ENCODE measurements at regions not wholly inside any gene's neighbourhood (a gene's known extent, or its start where the extent isn't known, plus 50 kb on each side); places are given as distances from the start of the nearest gene placed in this dataset.

DNA sequence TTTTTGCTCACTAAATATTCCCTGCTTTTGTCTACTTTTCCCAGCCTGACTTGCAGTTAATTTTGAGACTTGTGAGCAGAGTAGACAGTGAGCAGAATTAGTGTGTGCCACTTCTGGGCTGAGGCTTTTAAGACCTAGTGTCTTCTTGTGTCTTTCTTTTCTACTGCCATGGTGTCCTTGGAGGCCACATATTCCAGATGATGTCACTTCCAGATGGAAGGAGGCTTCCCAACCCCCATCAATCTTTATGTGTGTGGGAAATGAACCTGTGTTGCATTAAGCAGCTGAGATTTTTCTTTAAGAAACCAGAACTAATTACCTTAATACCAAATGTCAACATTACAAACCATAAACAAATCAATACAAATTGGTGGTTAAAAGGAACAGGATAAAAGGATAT lies 774.7 kb upstream of the ROBO1 start:
- intact Hi-C loops (cut with DNase I; ENCODE audit: low total_unique reads), result no loop called here
- H3K4me3 ChIP-seq (ENCODE audit: low read depth, poor library complexity, severe bottlenecking), result no peak overlapping the region
- DNase-seq (ENCODE audit: low spot score in 2 of 2), result no peak
- TF ChIP-seq POLR2A (IDR thresholded peaks at IDR 0.05), result no peak
- TF ChIP-seq, protein P1, sequence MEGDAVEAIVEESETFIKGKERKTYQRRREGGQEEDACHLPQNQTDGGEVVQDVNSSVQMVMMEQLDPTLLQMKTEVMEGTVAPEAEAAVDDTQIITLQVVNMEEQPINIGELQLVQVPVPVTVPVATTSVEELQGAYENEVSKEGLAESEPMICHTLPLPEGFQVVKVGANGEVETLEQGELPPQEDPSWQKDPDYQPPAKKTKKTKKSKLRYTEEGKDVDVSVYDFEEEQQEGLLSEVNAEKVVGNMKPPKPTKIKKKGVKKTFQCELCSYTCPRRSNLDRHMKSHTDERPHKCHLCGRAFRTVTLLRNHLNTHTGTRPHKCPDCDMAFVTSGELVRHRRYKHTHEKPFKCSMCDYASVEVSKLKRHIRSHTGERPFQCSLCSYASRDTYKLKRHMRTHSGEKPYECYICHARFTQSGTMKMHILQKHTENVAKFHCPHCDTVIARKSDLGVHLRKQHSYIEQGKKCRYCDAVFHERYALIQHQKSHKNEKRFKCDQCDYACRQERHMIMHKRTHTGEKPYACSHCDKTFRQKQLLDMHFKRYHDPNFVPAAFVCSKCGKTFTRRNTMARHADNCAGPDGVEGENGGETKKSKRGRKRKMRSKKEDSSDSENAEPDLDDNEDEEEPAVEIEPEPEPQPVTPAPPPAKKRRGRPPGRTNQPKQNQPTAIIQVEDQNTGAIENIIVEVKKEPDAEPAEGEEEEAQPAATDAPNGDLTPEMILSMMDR (IDR thresholded peaks at IDR 0.05), result no peak

DNA sequence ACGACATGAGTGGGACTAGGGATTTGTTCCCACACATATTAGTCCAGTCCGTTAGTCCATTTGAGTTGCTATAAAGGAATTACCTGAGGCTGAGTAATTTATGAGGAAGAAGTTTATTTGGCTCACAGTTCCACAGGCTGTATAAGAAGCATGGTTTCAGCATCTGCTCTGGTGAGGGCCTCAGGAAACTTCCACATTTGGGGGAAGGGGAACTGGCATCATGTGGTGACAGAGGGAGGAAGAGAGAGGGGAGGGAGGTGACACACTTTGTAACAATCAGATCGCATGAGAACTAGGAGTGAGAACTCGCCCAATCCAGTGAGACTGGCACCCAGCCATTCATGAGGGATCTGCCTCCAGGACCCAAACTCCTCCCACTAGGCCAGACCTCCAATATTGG lies 769.9 kb upstream of the ROBO1 start:
- 72 to 74% methylated on average over 4 of the region's 4 CpGs for WGBS, 2 donors
- TF ChIP-seq, protein P1 (IDR thresholded peaks at IDR 0.05), result no peak
- TF ChIP-seq POLR2A (IDR thresholded peaks at IDR 0.05), result no peak
- intact Hi-C loops (cut with DNase I; ENCODE audit: low total_unique reads), result no loop called here
- DNase-seq (ENCODE audit: low spot score in 2 of 2), result no peak
- H3K4me3 ChIP-seq (ENCODE audit: low read depth, poor library complexity, severe bottlenecking), result no peak overlapping the region

DNA sequence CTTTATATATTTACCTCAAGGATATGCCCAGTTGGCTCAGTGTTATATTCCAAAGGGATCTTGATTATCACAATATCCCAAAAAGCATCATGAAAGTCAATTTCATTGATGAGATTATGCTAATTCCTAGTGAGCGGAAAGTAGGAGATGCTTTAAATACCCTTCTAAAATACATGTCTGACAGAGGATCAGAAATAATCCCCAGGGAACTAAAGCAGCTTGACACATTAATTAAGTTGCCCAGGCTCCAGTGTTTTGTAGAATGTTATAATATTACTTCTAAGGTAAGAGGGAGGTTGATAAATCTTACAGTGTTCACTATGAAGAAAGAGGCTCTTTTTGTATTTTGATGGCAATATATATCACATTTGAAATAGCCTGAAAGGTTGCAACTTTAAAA lies 767.5 kb upstream of the ROBO1 start:
- 86 to 87% methylated on average over 1 of the region's 1 CpG for WGBS, 2 donors
- TF ChIP-seq, protein P1 (IDR thresholded peaks at IDR 0.05), result no peak
- no peak for TF ChIP-seq POLR2A (IDR thresholded peaks at IDR 0.05)
- DNase-seq (ENCODE audit: low spot score in 2 of 2), result no peak
- intact Hi-C loops (cut with DNase I; ENCODE audit: low total_unique reads), result no loop called here
- no peak overlapping the region for H3K4me3 ChIP-seq (ENCODE audit: low read depth, poor library complexity, severe bottlenecking)

DNA sequence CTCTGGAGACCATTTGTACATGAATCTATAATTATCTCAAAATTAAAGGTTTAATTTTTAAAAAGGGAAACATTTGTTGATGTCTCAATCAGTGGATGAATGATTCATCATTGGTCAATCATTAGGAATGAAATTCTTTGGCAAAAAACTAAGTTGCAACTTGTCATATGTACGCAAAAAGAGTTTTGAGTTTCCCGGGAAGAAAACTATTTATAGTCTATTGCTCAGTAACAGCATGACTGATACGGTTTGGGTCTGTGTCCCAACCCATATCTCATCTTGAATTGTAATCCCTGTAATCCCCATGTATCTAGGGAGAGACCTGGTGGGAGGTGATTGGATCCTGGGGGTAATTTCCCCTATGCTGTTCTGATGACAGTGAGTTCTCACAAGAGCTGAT lies 765.8 kb upstream of the ROBO1 start:
- WGBS, 2 donors, result 52% methylated on average over 3 of the region's 3 CpGs
- TF ChIP-seq, protein P1 (IDR thresholded peaks at IDR 0.05), result no peak
- TF ChIP-seq POLR2A (IDR thresholded peaks at IDR 0.05), result no peak
- intact Hi-C loops (cut with DNase I; ENCODE audit: low total_unique reads), result no loop called here
- H3K4me3 ChIP-seq (ENCODE audit: low read depth, poor library complexity, severe bottlenecking), result no peak overlapping the region
- no peak for DNase-seq (ENCODE audit: low spot score in 2 of 2)

DNA sequence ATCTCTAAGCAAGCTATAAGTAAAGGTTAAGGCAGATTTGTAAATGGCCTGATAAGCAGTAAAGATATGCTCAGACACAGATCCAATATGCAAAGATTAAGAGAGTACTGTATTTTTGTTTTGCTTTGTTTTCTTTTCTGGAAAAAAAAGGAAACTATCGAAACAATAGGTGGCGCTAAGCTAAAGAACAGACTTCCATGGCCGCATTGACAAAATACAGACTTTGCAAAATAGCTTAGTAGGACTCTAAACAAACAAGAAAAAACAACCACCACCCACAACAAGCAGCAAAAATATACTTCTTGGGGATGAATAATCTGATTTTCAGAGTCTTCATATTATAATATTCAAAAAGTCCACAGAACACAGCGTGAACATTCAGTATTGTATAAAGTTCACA lies 758.4 kb upstream of the ROBO1 start:
- intact Hi-C loops (cut with DNase I; ENCODE audit: low total_unique reads), result no loop called here
- DNase-seq (ENCODE audit: low spot score in 2 of 2), result no peak
- H3K4me3 ChIP-seq (ENCODE audit: low read depth, poor library complexity, severe bottlenecking), result no peak overlapping the region
- TF ChIP-seq, protein P1 (IDR thresholded peaks at IDR 0.05), result no peak
- no peak for TF ChIP-seq POLR2A (IDR thresholded peaks at IDR 0.05)
- 80 to 91% methylated on average over 4 of the region's 4 CpGs for WGBS, 2 donors

DNA sequence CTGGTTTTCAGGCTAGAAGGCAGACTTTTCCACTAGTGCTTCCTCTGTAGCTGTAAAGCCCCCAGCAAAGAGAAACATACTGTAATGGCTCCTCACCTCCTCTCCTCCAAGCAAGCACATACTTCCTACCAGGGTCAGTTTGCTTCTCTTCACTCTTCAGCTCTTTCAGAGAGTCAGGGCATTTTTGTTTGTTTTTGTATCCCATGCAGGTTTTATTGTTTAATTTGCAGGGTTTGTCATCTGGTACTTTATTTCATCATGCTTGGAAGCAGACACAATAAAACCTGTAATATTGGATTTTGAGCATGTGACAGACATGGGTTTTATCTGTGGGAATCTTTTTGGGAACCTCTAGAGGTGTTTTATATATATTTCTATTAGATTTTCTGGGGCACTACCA lies 753.3 kb upstream of the ROBO1 start:
- no peak for DNase-seq (ENCODE audit: low spot score in 2 of 2)
- intact Hi-C loops (cut with DNase I; ENCODE audit: low total_unique reads), result no loop called here
- no peak for TF ChIP-seq POLR2A (IDR thresholded peaks at IDR 0.05)
- TF ChIP-seq, protein P1 (IDR thresholded peaks at IDR 0.05), result no peak
- H3K4me3 ChIP-seq (ENCODE audit: low read depth, poor library complexity, severe bottlenecking), result no peak overlapping the region
